ACC112 (cell line): ENCODE measurements at regions not wholly inside any gene's neighbourhood (a gene's known extent, or its start where the extent isn't known, plus 50 kb on each side); places are given as distances from the start of the nearest gene placed in this dataset.
"Not testable (repeated sequence)": the region's sequence is repeated elsewhere in the genome, so short reads cannot be mapped to it uniquely, and the experiment has no call there.

Source experiments
- H2AFZ ChIP-seq: fragments of 200-600 bp; sonication (generic); one replicate; pipeline ENCODE4 v1.6.0; 2017; ENCODE audit warnings: antibody characterized with exemption, low read length; ENCODE audit not compliant: unreplicated experiment
- H3K27ac ChIP-seq: fragments of 200-600 bp; sonication (generic); 2 replicates; pipeline ENCODE4 v1.5.1; 2014; ENCODE audit warnings: low read depth, mild to moderate bottlenecking, antibody characterized with exemption, low read length, moderate library complexity
- H3K27me3 ChIP-seq: fragments of 200-600 bp; sonication (generic); 2 replicates; pipeline ENCODE4 v1.6.1; 2014; ENCODE audit warnings: mild to moderate bottlenecking, antibody characterized with exemption, low read length, moderate library complexity, mixed read lengths; ENCODE audit not compliant: insufficient read depth
- H3K36me3 ChIP-seq: fragments of 200-600 bp; sonication (generic); 2 replicates; pipeline ENCODE4 v1.6.1; 2016; ENCODE audit warnings: mild to moderate bottlenecking, antibody characterized with exemption, low read length, moderate library complexity, mixed read lengths; ENCODE audit not compliant: insufficient read depth
- H3K4me1 ChIP-seq: fragments of 200-600 bp; sonication (generic); one replicate; pipeline ENCODE4 v1.6.1; 2016; ENCODE audit warnings: low read length, mixed read lengths; ENCODE audit not compliant: insufficient read depth, unreplicated experiment, control insufficient read depth
- H3K4me3 ChIP-seq: fragments of 200-600 bp; sonication (generic); 2 replicates; pipeline ENCODE4 v1.5.1; 2014; ENCODE audit warnings: mild to moderate bottlenecking, low read depth, low read length
- H3K79me2 ChIP-seq: fragments of 200-600 bp; sonication (generic); one replicate; pipeline ENCODE4 v1.6.0; 2016; ENCODE audit warnings: low read length; ENCODE audit not compliant: control insufficient read depth, unreplicated experiment, insufficient read depth

GRCh38 chr6:92428448-92428847, 990.9 kb downstream of the EPHA7 start:
- Histone ChIP-seq H3K79me2 (no peaks in the 10 kb centered on the region), H3K4me3 (no peak overlapping the region), H3K36me3 (no peaks in the 10 kb centered on the region), H2AFZ (no peak overlapping the region), H3K4me1 (no peaks in the 10 kb centered on the region), H3K27me3 (no peaks in the 10 kb centered on the region), H3K27ac (no peak overlapping the region)

GRCh38 chr6:92427453-92427852, 991.9 kb downstream of the EPHA7 start:
- H3K27me3 ChIP-seq, result no peaks in the 10 kb centered on the region
- no peaks in the 10 kb centered on the region for H3K36me3 ChIP-seq
- no peak overlapping the region for H3K27ac ChIP-seq
- H3K4me3 ChIP-seq, result no peak overlapping the region
- no peak overlapping the region for H2AFZ ChIP-seq
- H3K79me2 ChIP-seq, result no peaks in the 10 kb centered on the region
- no peaks in the 10 kb centered on the region for H3K4me1 ChIP-seq

DNA sequence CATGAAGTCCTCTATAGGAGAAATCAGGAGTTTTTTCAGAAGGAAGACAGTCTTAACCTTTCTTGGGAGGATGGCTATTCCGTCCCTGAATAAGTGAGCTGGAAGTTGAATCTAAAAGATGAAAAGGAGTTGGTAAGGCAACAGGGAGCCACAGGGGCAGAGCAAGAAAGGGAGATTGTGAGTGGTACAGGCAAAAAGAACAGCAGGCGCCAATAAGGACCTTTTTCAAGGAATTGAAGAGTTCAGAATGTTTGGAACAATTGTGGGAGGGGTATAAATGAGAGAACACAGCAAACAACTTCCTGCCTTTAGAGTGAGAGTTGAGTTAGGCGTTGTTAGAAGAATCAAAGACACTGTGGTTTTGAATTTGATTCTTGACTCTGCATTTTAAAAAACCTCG, 1003.7 kb downstream of the EPHA7 start:
- Histone ChIP-seq H3K27ac (no peak overlapping the region), H3K4me3 (no peak overlapping the region), H3K79me2 (no peaks in the 10 kb centered on the region), H3K36me3 (no peaks in the 10 kb centered on the region), H3K4me1 (no peaks in the 10 kb centered on the region), H2AFZ (no peak overlapping the region), H3K27me3 (no peaks in the 10 kb centered on the region)

DNA sequence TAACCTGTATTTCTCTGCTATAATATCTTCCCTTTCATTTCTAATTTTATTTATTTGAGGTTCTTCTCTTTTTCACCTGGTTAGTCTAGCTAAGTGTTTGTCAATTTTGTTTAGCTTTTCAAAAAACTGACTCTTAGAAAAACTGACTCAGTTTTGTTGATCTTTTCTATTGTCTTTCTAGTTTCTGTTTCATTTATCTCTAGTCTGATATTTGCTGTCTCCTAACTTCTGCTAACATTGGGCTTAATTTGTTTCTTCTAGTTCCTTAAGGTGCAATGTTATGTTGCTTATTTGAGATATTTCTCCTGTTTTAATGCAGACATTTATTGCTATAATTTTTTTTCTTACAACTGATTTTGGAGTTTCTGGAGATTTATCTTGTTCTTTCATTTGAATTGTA, 1011.0 kb downstream of the EPHA7 start:
- Histone ChIP-seq H2AFZ (no peak overlapping the region), H3K4me3 (no peak overlapping the region), H3K27ac (no peak overlapping the region), H3K36me3 (no peaks in the 10 kb centered on the region), H3K4me1 (no peaks in the 10 kb centered on the region), H3K27me3 (no peaks in the 10 kb centered on the region), H3K79me2 (no peaks in the 10 kb centered on the region)

GRCh38 chr6:92404281-92404680, 1015.1 kb downstream of the EPHA7 start:
- Histone ChIP-seq H2AFZ (no peak overlapping the region), H3K79me2 (no peaks in the 10 kb centered on the region), H3K27ac (no peak overlapping the region), H3K4me1 (no peaks in the 10 kb centered on the region), H3K4me3 (no peak overlapping the region), H3K36me3 (no peaks in the 10 kb centered on the region), H3K27me3 (no peaks in the 10 kb centered on the region)

DNA sequence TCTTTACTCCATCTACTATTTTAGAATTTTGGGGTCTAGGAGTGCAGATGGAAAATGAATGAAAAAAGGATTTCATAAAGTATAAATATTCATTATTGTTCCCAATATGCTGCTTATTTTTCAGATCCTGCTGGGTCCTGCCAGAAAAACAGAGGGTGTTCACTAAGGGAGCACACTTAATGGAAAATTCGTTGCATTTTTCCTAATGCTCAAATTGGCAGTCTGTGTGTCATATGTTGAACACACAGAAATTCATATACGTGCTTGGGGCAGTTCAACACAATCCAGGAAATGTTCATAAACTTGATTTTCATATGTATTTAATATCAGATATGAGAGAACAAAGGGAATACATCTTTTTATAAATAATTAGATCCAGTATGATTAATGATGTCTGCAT, 1019.4 kb downstream of the EPHA7 start:
- H3K27me3 ChIP-seq, result no peaks in the 10 kb centered on the region
- H3K4me1 ChIP-seq, result no peaks in the 10 kb centered on the region
- no peak overlapping the region for H3K27ac ChIP-seq
- no peak overlapping the region for H3K4me3 ChIP-seq
- no peaks in the 10 kb centered on the region for H3K79me2 ChIP-seq
- no peak overlapping the region for H2AFZ ChIP-seq
- H3K36me3 ChIP-seq, result no peaks in the 10 kb centered on the region

DNA sequence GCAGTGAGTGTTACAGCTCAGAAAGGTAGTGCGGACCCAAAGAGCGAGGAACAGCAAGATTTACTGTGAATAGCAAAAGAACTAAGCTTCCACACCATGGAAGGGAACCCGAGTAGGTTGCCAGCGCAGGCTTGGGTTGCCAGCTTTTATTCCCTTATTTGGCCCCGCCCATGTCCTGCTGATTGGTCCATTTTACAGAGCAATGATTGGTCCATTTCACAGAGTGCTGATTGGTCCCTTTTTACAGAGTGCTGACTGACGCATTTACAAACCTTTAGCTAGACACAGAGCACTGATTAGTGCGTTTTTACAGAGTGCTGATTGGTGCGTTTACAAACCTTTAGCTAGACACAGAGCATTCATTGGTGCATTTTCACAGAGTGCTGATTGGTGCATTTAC, 1030.7 kb downstream of the EPHA7 start:
- H3K27me3 ChIP-seq, H2AFZ ChIP-seq, H3K79me2 ChIP-seq, H3K36me3 ChIP-seq, H3K27ac ChIP-seq, H3K4me3 ChIP-seq, H3K4me1 ChIP-seq: not testable (repeated sequence)

DNA sequence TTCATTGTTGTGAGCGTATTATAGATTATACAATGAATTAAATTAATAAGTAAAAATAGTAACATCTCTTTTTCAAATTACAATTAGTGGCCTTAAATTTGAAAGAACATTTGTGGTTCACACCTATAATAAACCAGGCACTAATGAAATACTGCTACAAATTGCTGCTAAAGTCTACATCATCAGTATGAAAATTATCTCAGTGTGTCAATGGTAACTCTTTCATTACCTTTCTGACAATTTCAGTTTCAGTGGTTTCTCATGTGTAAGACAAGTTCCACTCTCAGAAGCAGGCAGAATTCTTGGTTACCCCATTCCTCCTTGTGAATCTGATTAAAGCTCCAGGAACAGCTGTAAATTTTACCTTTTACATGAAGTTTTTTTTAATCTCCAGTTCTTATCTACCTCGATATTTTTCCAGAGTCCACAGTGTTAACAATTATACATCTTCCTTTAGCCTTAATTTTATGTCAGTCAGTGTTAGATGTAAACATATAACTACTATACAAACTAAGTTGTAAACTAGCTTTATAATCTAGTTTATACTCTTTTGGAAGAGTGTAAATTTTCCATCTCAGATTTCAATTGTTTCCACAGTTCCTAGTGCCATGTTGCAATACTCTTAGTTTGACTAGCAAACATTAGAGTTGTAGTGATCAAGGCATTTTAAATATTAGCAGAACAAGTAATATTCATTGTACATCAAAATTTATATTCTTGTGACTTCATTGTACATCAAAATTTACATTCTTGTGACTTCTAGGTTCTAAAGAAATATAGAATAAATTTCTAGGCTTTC, 1038.4 kb downstream of the EPHA7 start:
- no peaks in the 10 kb centered on the region for H3K27me3 ChIP-seq
- no peak overlapping the region for H3K27ac ChIP-seq
- H3K4me3 ChIP-seq, result no peak overlapping the region
- no peak overlapping the region for H2AFZ ChIP-seq
- H3K79me2 ChIP-seq, result no peaks in the 10 kb centered on the region
- no peaks in the 10 kb centered on the region for H3K36me3 ChIP-seq
- no peaks in the 10 kb centered on the region for H3K4me1 ChIP-seq

DNA sequence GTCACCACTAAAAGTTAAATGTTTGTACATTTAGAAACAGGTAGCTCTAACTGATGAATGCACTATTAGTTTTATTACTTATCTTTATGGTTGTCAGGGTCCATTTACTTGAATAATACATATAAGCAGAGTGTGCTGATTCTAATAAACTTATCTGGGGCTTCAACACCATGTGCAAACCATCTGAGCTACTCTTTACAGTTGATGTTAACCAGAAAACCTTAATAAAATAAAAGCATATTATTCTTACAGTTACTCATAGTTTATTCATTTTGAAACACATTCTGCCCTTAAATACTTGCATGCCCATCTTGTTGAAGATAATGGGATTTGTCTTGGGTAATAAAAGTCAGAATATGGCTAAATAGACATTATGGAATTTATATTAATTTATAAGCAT, 1042.2 kb downstream of the EPHA7 start:
- Histone ChIP-seq H3K79me2 (no peaks in the 10 kb centered on the region), H2AFZ (no peak overlapping the region), H3K27me3 (no peaks in the 10 kb centered on the region), H3K4me3 (no peak overlapping the region), H3K4me1 (no peaks in the 10 kb centered on the region), H3K36me3 (no peaks in the 10 kb centered on the region), H3K27ac (no peak overlapping the region)

- H3K27me3 ChIP-seq, result no peaks in the 10 kb centered on the region
- no peaks in the 10 kb centered on the region for H3K36me3 ChIP-seq
- H3K79me2 ChIP-seq, result no peaks in the 10 kb centered on the region
- no peaks in the 10 kb centered on the region for H3K4me1 ChIP-seq
- no peak overlapping the region for H3K27ac ChIP-seq
- H3K4me3 ChIP-seq, result no peak overlapping the region
- H2AFZ ChIP-seq, result no peak overlapping the region
Observed at GRCh38 chr6:92376691-92377090, 1042.7 kb downstream of the EPHA7 start.
